Hematopoietic multipotent progenitor cell (in vitro differentiated cells): ENCODE measurements at regions not wholly inside any gene's neighbourhood (a gene's known extent, or its start where the extent isn't known, plus 50 kb on each side); places are given as distances from the start of the nearest gene placed in this dataset.

Source experiments
- DNase-seq, 3 donors: peaks; one replicate each; pipeline ENCODE4 v3.0.0-alpha.2; 2011 to 2015; ENCODE audit warnings: low read depth in 2 of 3, low spot score in 2 of 3

GRCh38 chr1:214199585-214199984 is 81.4 kb upstream of the SMYD2 start:
- no peak for DNase-seq

- DNase-seq: no peak
Measured at GRCh38 chr1:214202992-214203391, 78.0 kb upstream of the SMYD2 start.

DNA sequence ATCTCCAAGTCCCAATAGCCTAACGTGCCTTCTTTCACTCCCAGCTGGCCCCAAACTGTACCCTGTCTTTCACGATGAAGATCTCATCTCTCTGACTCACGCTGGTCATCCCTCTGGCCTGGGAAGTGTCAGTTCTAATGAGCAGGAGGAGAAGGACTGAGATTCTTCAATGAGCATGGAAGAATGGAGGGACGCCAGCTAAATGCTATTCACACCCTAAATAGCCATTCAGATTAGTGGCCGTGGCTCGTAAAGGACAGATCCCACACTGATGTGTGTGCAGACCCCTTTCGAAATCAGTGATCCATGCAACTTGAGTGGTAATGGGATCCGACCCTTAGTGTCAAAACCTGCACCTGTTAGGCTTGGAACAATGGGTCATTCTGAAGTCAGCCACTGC is 75.9 kb upstream of the SMYD2 start:
- DNase-seq: no peak

GRCh38 chr1:214208460-214208859 is 72.5 kb upstream of the SMYD2 start:
- no peak for DNase-seq

DNA sequence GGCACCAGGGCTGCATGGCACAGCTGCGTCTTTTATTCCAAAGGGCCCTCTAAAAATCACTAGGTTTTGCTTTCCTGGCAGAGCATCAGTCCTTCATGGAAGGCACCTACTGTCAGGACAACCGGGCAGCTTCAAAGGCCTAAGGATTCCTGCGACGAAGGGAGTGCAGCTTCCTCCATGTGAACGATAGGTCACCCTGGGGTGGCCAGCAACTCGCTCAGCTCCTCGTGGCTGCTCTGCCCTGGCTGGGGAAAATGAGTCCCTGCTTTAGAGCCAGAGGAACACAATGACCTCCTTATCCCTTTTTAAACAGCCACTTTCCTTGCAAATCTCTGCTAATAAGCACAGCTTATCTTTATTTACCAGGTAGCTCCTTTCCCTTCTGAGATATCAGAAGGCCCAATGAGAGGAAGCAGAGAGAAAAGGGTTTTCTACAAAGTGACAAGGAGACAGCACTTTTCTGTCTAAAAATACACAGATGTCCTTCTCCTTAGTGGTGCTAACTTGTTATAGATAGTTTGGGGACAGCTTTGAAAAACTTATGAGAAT is 71.6 kb upstream of the SMYD2 start:
- no peak for DNase-seq

DNA sequence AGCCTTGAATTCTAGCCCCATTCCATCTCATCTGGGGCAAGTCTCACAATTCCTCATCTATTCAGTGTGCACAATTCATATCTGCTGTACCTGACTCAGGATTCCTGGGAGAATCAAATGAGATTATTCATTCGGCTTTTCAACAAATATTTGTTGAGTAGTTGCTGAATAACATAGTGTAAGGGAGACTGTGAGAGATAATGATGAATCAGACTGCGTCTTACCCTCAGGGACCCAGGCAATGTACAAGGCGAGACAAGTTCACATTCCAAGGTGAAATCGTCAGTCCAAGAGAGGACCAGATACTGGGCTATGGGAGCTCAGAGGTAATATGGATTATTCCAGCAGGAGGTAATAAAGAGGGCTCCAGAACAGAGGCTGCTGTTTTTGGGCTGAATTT is 67.8 kb upstream of the SMYD2 start:
- DNase-seq: no peak

GRCh38 chr1:214214851-214215250 is 66.1 kb upstream of the SMYD2 start:
- DNase-seq: no peak

- no peak for DNase-seq
Measured at GRCh38 chr1:214215583-214215982, 65.4 kb upstream of the SMYD2 start.

- DNase-seq: no peak
Measured at GRCh38 chr1:214216021-214216420, 64.9 kb upstream of the SMYD2 start.

- no peak for DNase-seq
Measured at GRCh38 chr1:214216779-214217178, 64.2 kb upstream of the SMYD2 start.

DNA sequence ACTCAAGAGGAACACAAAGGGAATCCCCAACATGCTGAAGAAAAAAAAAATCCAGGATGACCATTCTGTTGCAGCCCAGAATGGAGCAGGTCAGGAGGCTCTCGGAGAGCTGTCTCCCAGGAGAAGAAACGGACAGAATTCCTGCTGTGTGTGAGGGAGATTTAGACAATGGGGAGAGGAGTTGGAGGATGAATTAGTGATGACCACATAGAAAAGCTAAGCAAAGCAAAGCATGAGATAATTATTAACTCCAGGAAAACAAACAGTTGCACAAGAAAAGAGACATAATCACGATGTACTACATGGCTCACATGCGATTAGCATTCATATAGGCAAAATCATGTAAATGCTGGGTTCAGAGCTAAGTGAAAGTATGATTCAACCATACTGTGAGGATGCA is 61.1 kb upstream of the SMYD2 start:
- no peak for DNase-seq

DNA sequence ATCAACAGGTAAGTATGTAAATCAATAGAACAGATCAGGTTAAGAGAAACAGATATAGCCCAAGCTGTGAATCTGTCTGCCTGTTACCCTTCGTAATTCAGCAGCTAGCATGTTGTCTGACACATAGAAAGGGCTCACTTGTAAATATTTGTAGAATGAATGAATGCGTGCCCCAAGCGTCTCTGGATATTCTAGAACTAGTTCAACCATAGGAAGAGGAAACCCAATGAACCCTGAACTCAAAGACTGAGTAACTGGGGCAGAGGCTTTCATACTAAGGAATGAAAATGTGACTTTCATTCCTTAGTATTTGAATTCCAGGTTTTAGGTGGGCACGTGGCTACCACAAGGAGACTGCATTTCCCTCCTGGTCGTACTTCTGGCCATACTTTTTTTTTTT is 60.1 kb upstream of the SMYD2 start:
- DNase-seq: no peak

GRCh38 chr1:214224611-214225354 is 56.2 kb upstream of the SMYD2 start:
- DNase-seq: no peak

DNA sequence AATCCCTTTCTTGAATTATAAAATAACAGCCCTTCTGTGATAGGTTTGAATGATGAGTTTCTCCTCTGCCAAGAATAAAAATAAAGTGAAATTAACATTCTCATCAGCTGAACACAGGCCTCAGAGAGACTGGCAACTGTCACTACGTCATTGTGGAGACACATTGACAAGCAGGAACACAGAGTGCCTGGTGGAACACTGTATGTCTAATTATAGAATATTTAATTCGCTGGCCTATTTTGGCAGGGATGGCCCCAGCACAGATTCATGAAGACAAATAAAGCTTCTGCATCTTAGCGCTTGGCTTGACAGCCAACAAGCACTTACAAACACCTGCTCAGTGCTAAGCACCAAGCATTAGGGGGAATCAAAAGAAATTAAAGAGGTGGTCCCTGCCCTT is 52.0 kb upstream of the SMYD2 start:
- DNase-seq: no peak

- no peak for DNase-seq
Measured at GRCh38 chr1:214229736-214230135, 51.2 kb upstream of the SMYD2 start.
